ENCODE measurements at regions not wholly inside any gene's neighbourhood (a gene's known extent, or its start where the extent isn't known, plus 50 kb on each side); places are given as distances from the start of the nearest gene placed in this dataset.
"Not testable (repeated sequence)": the region's sequence is repeated elsewhere in the genome, so short reads cannot be mapped to it uniquely, and the experiment has no call there.

DNA sequence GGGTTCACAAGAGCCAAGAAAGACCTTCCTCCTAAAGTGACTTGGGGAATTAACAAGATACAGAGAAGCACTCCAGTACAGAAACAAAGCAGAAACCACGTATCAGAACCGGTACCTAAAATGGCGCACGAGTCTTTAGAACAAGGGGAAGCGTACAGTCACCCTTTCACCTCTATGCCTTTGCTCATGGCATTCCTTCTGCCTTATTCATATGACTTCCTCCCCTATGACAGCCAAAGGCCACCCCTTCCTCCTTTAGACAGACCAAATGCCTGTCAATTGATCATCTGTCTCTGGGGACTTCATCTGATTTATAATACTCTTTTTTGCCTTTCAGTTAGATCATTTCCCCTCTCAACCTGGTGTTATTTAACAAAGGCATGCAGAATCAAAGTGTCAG, 89.5 kb upstream of the OSBPL8 start:
- no peak overlapping the region for H3K4me3 ChIP-seq (ENCODE audit: low read depth, low read length)
- no peak for DNase-seq (ENCODE audit: low read depth)

DNA sequence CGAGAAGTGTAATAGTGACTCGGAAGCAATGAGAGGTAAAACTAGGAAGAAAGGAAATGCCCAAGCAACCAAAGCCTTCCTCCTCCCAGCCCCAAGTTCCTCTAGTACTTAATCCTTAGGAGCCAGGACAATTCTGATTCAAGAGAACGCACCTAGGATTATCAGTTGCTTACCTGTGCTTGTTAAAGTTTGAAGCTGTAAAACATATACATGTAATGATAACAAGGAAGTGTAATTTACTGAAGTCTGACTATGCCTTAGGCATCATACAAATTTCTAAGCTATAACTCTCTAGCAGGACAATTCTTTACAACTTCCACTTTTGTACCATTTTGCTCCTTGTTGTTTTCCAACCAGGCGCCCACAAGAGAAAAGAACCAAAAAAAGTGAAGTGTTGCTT, 92.8 kb upstream of the OSBPL8 start:
- no peak overlapping the region for H3K4me3 ChIP-seq (ENCODE audit: low read depth, low read length)
- DNase-seq (ENCODE audit: low read depth) = no peak

DNA sequence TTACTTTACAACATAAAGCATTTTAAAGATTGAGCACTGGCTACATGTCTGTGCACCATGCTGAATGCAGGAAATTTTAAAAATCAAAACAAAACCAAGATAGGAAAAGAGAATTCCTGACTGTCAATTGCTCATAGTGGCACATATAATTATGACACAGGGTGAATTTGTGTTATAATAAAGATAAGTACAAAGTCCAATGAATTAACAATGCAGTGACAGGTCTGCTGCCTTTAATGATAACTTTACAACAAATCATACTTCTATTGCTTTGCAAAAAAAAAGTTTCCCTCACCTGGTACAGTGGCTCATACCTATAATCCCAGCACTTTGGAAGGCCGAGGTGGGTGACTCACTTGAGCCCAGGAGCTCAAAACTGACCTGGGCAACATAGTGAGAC, 93.8 kb upstream of the OSBPL8 start:
- H3K4me3 ChIP-seq (ENCODE audit: low read depth, low read length) = no peak overlapping the region
- no peak for DNase-seq (ENCODE audit: low read depth)

DNA sequence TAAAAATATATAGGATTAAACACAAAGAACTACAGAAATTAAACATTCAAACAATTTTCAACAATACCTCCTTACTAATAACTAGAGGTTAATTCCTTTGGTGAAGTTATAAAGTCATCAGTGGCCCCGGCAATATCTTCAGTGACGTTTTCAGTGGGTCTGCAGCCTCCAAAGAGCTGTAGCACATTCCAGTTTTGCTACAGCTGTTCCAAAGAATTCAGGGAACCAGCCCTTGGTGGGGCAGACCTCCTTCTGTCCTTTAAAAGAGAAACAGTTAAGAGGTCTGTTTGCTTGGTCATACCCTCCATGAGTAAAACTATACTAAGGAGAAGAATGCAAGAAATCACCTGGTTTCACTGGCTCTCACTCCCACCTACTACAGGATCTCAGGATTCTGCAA, 99.2 kb upstream of the ZDHHC17 start:
- no peak overlapping the region for H3K4me3 ChIP-seq (ENCODE audit: low read depth, low read length)
- DNase-seq (ENCODE audit: low read depth) = no peak

DNA sequence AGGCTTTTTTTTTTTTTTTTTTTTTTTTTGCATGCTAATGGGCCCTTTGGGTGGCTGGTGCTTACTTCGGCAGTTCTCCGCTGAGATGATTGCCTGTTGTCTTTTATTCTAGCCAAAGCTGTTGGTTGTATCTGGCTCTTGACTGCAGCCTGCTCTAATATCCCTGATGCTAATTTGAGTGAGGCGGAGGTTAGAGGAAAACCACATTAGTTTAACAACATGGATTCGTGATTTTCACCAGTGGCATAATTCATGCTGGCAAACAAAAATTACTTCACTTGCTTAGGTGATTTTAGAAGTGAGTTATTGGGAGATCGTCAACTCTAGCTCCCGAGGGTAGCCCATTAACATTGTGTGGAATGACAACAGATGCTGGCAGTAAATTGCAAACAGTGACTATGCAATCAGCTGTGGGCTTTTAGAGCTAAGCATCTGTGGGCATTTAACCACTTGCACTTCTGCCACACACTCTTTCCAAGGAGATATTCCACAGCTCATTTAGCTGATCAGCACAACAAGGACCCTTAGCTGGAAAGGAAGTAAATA, 97.6 kb upstream of the ZDHHC17 start:
- H3K4me3 ChIP-seq (ENCODE audit: low read depth, low read length) = no peak overlapping the region
- DNase-seq (ENCODE audit: low read depth) = no peak

DNA sequence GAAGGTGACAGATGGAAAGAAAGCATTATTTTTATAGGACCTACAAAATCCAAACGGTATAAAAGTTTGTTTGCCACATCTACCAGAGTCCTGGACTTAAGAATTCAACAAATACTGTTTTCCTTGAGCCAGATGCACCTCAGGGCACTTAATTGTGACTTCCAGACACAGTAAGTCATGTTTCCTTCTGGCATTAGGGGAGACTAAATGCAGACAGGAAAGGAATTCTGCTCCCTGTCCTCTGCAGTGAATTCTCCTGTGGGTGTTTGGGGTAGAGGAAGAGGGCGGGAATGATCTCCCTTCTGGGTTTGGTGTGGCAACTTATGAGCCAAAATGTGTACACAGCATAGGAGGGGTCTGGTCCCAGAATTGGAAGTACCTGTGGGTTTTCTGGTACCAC, 93.9 kb upstream of the ZDHHC17 start:
- H3K4me3 ChIP-seq (ENCODE audit: low read depth, low read length) = no peak overlapping the region
- no peak for DNase-seq (ENCODE audit: low read depth)

DNA sequence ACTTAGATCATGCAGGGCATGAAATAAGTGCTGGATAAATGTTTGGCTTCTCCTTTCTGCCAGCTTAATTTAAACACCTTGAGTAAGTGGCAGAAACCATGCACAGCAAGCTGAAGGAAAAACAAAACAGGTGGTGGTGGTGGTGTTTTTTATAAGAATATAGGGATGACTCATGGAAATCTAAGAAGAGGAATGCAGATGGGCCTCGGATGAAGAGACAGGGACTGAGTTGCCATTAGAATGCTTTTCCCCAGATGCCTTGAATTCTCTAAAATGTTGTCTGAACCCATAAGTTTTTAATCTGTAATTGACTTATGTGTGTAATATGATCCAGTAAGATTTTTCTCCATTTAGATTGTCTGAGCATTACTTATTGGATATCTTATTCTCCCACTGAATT, 93.1 kb upstream of the ZDHHC17 start:
- no peak overlapping the region for H3K4me3 ChIP-seq (ENCODE audit: low read depth, low read length)
- DNase-seq (ENCODE audit: low read depth) = no peak

DNA sequence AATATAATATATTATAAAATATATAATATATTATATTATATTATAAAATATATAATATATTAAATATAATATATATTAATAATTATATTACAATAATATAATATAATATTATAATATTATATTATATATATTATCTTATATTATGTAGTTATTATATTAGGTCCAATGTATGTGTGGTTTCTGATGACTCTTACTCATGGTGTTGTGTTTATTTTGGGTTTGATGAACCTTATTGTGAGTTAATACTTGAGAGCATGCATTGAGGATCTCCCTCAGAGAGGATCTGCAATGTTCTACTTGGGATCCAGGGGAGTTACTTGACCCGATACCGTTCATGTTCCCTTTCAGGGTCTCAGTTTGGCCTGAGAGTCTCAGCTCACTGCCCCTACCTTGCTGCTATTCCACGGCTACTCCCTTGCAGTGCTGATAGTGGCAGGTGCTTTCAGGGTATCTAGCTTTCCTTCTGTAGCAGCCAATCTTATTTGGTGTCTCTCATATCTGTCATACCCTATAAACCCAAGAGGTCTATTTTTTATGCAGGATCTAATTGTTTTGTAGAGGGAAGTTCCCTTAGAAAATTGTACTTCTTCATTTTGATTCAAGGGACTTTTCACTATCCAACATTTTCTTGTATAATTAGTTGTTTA, 89.1 kb upstream of the ZDHHC17 start:
- no peak for DNase-seq (ENCODE audit: low read depth)
- no peak overlapping the region for H3K4me3 ChIP-seq (ENCODE audit: low read depth, low read length)

DNA sequence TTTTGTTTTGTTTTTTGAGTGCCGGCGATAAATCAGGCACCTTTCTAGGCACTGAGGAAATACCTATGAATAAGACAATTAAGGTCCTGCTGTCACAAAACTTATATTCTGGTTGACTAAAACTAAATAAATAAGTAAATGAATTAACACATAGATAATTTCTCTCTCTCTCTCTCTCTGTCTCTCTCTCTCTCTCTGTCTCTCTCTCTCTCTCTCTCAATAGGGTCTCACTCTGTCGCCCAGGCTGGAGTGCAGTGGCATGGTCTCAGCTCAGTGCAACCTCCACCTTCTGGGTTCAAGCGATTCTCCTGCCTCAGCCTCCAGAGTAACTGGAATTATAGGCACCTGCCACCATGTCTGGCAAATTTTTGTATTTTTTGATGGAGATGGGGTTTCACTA, 87.7 kb upstream of the ZDHHC17 start:
- H3K4me3 ChIP-seq (ENCODE audit: low read depth, low read length); DNase-seq (ENCODE audit: low read depth): not testable (repeated sequence)

DNA sequence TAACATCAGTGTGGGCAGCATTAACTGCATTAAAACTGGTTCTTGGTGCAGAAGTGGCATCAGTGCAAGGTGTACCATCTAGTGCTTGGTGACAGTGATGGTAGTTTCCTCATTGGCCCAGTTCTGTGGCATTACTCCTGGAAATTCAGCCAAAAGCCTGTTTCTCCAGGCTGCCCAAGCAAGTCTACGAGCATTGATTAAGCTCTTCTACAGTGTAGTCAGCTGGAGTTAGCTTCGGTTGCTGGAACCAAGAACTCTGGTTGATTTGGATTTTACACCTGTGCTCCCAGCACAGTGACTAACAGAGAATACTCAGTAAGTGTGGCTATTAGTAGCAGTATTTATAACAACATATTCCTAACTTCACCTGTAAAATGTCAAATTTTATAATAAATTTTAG, 84.9 kb upstream of the ZDHHC17 start:
- no peak for DNase-seq (ENCODE audit: low read depth)
- no peak overlapping the region for H3K4me3 ChIP-seq (ENCODE audit: low read depth, low read length)

DNA sequence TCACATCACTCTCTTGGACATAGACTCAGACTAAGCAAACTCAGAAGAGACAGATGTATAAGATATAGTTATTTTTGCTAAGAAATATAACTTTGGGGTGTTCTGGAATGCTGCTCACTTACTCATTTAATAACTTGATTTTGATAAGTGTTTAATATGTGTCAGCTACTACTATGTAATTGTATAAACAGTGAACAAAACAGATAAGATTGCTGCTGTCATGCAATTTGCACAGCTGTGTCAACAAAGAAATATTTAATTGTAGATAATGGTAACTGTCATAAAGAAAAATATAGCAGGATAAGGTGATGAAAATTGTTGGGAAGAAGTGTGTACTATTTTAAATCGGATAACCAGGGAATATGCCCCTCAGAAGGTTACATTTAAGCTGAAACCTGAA, 84.1 kb upstream of the ZDHHC17 start:
- no peak for DNase-seq (ENCODE audit: low read depth)
- H3K4me3 ChIP-seq (ENCODE audit: low read depth, low read length) = no peak overlapping the region

DNA sequence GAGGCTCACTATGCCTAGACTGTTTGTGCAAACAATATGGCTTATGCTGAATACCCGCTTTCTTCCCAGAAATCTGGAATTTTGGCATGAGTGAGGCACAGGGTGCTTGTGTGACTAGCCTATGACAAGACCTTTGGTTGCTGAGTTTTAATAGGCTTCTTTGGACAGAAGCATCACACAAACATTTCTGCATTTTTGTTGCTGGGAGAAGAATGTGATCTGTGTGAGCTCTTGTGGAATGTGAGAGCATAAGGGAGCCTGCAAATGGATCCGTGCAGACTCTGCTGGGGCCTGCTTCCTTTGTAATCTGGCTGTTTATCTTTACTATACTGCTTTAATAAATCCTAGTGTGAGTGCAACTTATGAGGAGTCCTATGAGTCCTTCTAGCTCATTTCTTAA, 83.0 kb upstream of the ZDHHC17 start:
- DNase-seq (ENCODE audit: low read depth) = no peak
- no peak overlapping the region for H3K4me3 ChIP-seq (ENCODE audit: low read depth, low read length)

DNA sequence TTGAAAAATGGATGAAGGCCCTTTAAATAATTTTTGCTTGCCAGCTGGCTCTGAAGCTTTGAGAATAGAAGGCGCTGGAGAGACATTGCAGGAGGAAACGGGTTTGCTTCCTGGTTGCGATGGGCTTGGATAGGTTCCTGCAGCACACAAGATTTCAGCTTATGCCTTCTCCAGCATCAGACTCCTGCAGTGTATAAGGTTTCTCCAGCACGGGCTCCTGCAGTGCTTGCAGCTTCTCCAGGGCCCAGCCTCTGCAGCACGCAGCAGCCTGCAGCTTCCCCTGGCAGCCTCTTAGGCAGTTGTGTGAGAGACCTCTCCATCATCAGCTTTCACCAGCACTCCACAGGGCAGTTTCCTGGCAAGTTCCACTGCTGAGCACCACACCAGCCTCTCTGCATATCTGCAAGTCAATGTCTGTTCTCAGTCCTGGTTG, 78.7 kb upstream of the ZDHHC17 start:
- no peak for DNase-seq (ENCODE audit: low read depth)
- no peak overlapping the region for H3K4me3 ChIP-seq (ENCODE audit: low read depth, low read length)

DNA sequence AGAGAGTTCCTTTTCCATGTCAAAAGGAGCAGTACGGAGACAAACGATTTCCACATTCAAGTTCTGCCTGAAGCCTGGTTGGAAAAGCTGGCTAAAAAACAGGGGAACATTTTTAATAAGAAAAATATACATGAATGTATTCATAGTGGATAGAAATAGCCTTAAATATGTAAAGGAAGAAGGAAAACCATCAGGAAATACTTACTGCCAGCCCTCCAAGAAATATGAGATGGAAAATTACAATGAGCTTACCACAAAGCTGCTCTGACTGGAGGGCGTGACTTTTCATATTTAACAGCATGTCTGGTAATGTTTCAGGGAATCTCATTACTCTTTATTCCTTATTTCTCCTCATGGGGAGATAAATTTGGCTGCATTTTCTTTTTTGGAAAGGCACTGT, 75.9 kb upstream of the ZDHHC17 start:
- DNase-seq (ENCODE audit: low read depth) = no peak
- H3K4me3 ChIP-seq (ENCODE audit: low read depth, low read length) = no peak overlapping the region

DNA sequence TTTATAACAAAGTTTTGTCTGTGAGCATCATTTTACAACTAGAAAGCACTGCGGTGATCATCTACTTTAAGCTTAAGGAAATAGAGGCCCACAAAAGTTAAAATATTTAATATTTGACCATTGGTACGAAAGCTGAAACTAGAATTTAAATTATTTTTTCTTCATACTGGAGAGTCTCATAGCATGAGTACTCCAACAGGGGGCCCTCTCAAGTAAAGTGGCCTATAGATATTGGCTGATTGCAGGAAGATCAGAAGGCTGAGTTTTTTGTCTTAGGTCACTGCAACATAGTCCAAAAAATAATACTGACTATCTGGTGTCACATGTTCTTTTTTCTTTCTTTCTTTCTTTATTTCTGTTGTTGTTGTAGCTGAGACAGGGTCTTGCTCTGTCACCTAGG, 75.3 kb upstream of the ZDHHC17 start:
- no peak overlapping the region for H3K4me3 ChIP-seq (ENCODE audit: low read depth, low read length)
- no peak for DNase-seq (ENCODE audit: low read depth)

DNA sequence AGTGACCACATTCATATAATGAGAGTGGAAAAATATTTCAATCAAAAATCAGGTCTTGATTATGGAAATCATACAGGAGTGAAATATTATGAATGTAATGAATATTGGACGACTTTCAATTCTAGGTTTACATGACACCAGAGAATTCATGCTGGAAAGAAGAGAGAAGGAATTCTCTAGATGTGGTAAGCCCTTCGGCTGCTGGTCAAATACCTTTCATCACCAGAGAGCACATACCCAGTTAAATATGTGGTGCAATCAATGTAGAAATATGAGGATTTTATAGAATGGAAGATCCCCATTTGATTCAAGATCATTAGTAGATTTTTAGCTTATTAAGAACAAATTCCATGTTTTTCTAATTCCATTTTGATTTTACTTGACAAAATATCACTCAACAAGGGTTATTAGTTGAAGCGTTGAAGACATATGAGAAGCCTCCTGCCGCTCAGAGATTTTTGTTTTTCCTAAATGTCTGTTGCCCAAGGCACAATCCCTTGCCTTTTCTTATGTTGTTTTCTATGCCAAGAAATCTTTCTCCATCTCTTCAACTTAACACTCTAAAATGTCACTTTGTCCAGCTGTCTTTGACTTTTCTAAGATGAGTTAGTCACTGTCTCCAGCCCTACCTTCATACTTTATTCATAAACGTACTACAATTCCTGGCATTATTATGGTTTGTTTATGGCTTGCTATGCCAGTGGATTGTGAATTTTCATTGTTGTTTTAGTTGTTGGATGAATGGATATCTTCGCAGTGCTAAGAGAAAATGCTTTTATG, 72.8 kb upstream of the ZDHHC17 start:
- H3K4me3 ChIP-seq (ENCODE audit: low read depth, low read length) = no peak overlapping the region
- DNase-seq (ENCODE audit: low read depth) = no peak

DNA sequence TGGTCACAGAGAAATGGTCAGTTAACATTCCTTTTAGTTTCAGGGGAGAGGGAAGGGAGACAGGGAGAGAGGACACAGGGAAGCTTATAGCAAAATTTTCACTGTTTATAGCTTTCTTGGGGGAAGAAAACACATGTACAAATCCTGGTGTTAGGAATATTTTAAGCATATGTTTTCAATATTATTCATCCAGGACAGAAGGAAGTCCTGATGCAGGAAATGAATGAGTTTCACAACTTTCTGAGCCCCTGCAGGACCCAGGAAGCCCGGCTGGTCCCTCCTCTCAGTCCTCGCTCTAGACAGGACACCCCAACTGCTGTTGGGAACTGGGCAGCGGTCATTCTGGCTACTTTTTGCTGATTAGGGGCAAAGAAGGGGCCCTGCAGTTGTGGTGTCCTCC, 71.1 kb upstream of the ZDHHC17 start:
- no peak for DNase-seq (ENCODE audit: low read depth)
- no peak overlapping the region for H3K4me3 ChIP-seq (ENCODE audit: low read depth, low read length)

DNA sequence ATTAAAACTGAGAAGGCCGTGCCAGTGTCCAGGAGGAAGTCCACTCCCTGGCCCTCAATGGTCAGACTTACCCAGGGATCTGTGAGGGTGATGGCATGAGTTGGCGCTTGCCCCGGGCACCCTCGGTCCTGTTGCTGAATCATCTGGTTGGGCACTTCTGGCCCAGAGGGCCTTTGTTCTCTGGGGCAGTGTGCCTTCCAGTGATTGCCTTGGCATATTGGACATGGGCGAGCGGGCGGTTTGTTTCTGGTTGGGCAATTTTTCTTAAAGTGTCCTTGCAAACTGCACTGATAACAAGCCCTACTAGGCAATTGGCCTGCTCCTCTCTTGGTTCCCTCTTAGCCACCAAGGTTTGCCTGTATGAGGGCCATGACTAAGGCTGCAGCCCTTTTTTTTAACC, 69.5 kb upstream of the ZDHHC17 start:
- no peak for DNase-seq (ENCODE audit: low read depth)
- H3K4me3 ChIP-seq (ENCODE audit: low read depth, low read length) = no peak overlapping the region

DNA sequence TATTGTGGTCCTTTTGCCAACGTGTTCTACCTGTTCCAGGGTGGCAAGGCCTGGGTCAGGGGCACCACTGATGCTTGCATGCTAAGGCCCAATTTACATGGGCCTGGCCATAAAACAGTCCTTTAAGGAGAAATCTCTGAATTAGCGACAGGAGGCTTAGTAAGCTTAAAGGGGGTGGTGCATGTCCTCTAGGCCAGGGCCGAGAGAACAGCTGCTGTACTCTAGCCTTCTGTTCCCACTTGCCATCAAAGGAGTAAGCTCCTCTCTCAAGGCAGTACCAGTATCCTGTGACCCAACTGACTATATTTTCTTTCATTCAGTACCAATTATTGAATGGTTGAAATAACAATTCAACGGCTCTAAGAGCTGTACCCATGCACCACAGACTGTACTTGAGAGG, 67.7 kb upstream of the ZDHHC17 start:
- no peak for DNase-seq (ENCODE audit: low read depth)
- no peak overlapping the region for H3K4me3 ChIP-seq (ENCODE audit: low read depth, low read length)

DNA sequence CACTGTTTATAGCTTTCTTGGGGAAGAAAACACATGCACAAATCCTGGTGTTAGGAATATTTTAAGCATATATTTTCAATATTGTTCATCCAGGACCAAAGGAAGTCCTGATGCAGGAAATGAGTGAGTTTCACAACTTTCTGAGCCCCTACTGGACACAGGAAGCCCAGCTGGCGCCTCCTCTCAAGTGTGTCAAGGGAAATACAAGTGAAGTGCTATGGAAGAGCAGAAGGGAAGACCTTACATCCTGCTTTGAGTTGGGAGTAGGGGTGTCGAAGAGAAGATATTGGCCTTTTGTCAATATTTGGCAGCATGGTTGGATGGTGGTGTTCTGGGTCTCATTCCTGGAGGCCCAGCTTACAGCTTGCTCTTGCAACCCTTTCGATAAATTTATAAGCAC, 66.1 kb upstream of the ZDHHC17 start:
- no peak overlapping the region for H3K4me3 ChIP-seq (ENCODE audit: low read depth, low read length)
- no peak for DNase-seq (ENCODE audit: low read depth)

DNA sequence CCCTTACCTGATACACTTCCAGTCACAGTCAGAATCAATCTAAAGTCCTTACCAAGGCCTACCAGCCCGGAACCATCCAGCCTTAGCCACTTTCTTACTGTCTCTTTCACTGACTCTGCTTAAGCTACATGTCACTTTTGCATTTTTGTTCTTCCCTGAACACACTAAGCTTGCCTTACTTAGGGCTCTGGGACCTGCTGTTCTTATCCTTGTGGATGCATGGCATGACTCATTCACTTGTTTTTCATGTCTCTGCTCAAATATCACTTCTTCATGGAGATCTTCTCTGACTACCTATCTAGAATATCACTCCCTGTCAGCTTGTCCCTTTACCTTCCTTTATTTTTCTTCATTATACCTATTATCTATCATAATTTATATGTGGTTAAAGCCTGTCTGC, 65.6 kb upstream of the ZDHHC17 start:
- DNase-seq (ENCODE audit: low read depth) = no peak
- H3K4me3 ChIP-seq (ENCODE audit: low read depth, low read length) = no peak overlapping the region

All from skeletal muscle cell (primary cell).